C4-2B (cell line): ENCODE measurements at regions not wholly inside any gene's neighbourhood (a gene's known extent, or its start where the extent isn't known, plus 50 kb on each side); places are given as distances from the start of the nearest gene placed in this dataset.

ENCODE experiments used
- ZFX ChIP-seq: fragments of 450-650 bp; IDR thresholded peaks from 2 replicates; pipeline ENCODE4 v1.6.1; 2017
- TF ChIP-seq, protein P1 (sequence below): fragments of 450-650 bp; conservative IDR thresholded peaks from 2 replicates; pipeline ENCODE4 v1.5.1; 2017; ENCODE audit warnings: mild to moderate bottlenecking

- TF ChIP-seq, protein P1, sequence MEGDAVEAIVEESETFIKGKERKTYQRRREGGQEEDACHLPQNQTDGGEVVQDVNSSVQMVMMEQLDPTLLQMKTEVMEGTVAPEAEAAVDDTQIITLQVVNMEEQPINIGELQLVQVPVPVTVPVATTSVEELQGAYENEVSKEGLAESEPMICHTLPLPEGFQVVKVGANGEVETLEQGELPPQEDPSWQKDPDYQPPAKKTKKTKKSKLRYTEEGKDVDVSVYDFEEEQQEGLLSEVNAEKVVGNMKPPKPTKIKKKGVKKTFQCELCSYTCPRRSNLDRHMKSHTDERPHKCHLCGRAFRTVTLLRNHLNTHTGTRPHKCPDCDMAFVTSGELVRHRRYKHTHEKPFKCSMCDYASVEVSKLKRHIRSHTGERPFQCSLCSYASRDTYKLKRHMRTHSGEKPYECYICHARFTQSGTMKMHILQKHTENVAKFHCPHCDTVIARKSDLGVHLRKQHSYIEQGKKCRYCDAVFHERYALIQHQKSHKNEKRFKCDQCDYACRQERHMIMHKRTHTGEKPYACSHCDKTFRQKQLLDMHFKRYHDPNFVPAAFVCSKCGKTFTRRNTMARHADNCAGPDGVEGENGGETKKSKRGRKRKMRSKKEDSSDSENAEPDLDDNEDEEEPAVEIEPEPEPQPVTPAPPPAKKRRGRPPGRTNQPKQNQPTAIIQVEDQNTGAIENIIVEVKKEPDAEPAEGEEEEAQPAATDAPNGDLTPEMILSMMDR = no peak
- no peak for TF ChIP-seq ZFX
Observed at GRCh38 chr6:90374201-90374600, 77.6 kb upstream of the BACH2 start.
